H1 (cell line): ENCODE measurements at regions not wholly inside any gene's neighbourhood (a gene's known extent, or its start where the extent isn't known, plus 50 kb on each side); places are given as distances from the start of the nearest gene placed in this dataset.
A peak's percentile ranks its signal among the peaks of the same experiment; 100 is the strongest.

Source experiments
- ATF2 ChIP-seq: IDR thresholded peaks from 2 replicates; pipeline ENCODE4 v1.6.1; 2012; ENCODE audit warnings: low read length, inconsistent platforms
- BCL11A ChIP-seq, 2 experiments: IDR thresholded peaks; one replicate each; pipeline ENCODE4 v1.6.1; 2011; ENCODE audit warnings: low read depth in 2 of 2, low read length in 2 of 2, mild to moderate bottlenecking in 2 of 2
- CBX8 ChIP-seq: fragments of 300-800, 300-1000 bp; sonication (generic); IDR thresholded peaks from 2 replicates; pipeline ENCODE4 v1.7.1; 2016; ENCODE audit warnings: low read depth, low read length, borderline replicate concordance
- CTCF ChIP-seq, 3 experiments: IDR thresholded peaks; 1 replicate in 2 of 3; 2 replicates in 1 of 3; pipeline versions ENCODE4 v1.5.1 to v1.6.1; 2011; ENCODE audit warnings: low read length in 3 of 3, mild to moderate bottlenecking in 3 of 3, inconsistent platforms in 2 of 3, low read depth in 1 of 3, moderate library complexity in 1 of 3; ENCODE audit not compliant: insufficient read depth in 1 of 3; ENCODE audit errors: control extremely low read depth in 1 of 3
- E2F6 ChIP-seq: IDR thresholded peaks from 2 replicates; pipeline ENCODE4 v1.6.1; 2012; ENCODE audit warnings: inconsistent platforms
- EGR1 ChIP-seq: IDR thresholded peaks from 2 replicates; pipeline ENCODE4 v1.6.1; 2011; ENCODE audit warnings: low read depth, low read length, borderline replicate concordance
- GTF2F1 ChIP-seq: IDR thresholded peaks from 2 replicates; pipeline ENCODE4 v1.6.1; 2012; ENCODE audit warnings: low read depth, low read length, improper control_type of control experiment, borderline replicate concordance
- JUND ChIP-seq: IDR thresholded peaks from 2 replicates; pipeline ENCODE4 v1.6.1; 2011; ENCODE audit warnings: mild to moderate bottlenecking, improper control_type of control experiment, low read length
- KDM1A ChIP-seq: fragments of 200-600, 300-600 bp; sonication (generic); IDR thresholded peaks from 2 replicates; pipeline ENCODE4 v1.7.1; 2016; ENCODE audit warnings: mild to moderate bottlenecking, low read length, borderline replicate concordance
- KDM5A ChIP-seq: fragments of 200-600 bp; IDR thresholded peaks from 2 replicates; pipeline ENCODE4 v1.7.1; 2012; ENCODE audit warnings: mild to moderate bottlenecking, low read length, inconsistent platforms, mixed read lengths
- MAFK ChIP-seq: IDR thresholded peaks from 2 replicates; pipeline ENCODE4 v1.6.1; 2012; ENCODE audit warnings: low read depth, mild to moderate bottlenecking, improper control_type of control experiment, low read length
- NRF1 ChIP-seq: IDR thresholded peaks from 2 replicates; pipeline ENCODE4 v1.6.1; 2011; ENCODE audit warnings: mild to moderate bottlenecking, low read depth, low read length, improper control_type of control experiment
- POLR2AphosphoS5 ChIP-seq: IDR thresholded peaks from 2 replicates; pipeline ENCODE4 v1.6.1; 2011; ENCODE audit warnings: low read depth, low read length
- RNF2 ChIP-seq: fragments of 200-900, 300-1000 bp; sonication (generic); IDR thresholded peaks from 2 replicates; pipeline ENCODE4 v1.7.1; 2016; ENCODE audit warnings: borderline replicate concordance, low read depth, mild to moderate bottlenecking, antibody characterized with exemption, low read length; ENCODE audit not compliant: poor library complexity, severe bottlenecking; ENCODE audit errors: missing control alignments
- RXRA ChIP-seq: IDR thresholded peaks from 2 replicates; pipeline ENCODE4 v1.6.1; 2011; ENCODE audit warnings: low read depth, mild to moderate bottlenecking, low read length, moderate library complexity; ENCODE audit not compliant: insufficient read depth
- SP1 ChIP-seq: IDR thresholded peaks from 2 replicates; pipeline ENCODE4 v1.6.1; 2011; ENCODE audit warnings: low read depth, low read length
- SRF ChIP-seq: IDR thresholded peaks from 2 replicates; pipeline ENCODE4 v1.6.1; 2011; ENCODE audit warnings: mild to moderate bottlenecking, low read depth, low read length, moderate library complexity
- SUZ12 ChIP-seq: fragments of 200-600 bp; sonication (generic); IDR thresholded peaks from 2 replicates; pipeline ENCODE4 v1.6.1; 2012; ENCODE audit warnings: mild to moderate bottlenecking, inconsistent platforms, low read length, moderate library complexity, mixed read lengths
- TAF1 ChIP-seq: IDR thresholded peaks from 2 replicates; pipeline ENCODE4 v1.6.1; 2011; ENCODE audit warnings: mild to moderate bottlenecking, low read depth, low read length

GRCh38 chr12:27905285-27906126, 67.0 kb downstream of the PTHLH start (continued):
- TF ChIP-seq ATF2 (no peak; the same call in 1 of the 2 replicates), SP1 (peak; percentile 59), NRF1 (no peak), JUND (peak; percentile 87), E2F6 (0 out of 2 replicates have a peak, but pooled peaks have one; percentile 7), KDM1A (no peak), BCL11A (IDR thresholded peaks at IDR 0.05; ENCODE audit: low read depth in 2 of 2, low read length in 2 of 2) (no peak), RNF2 (no peak), TAF1 (no peak), SUZ12 (no peak), CBX8 (no peak), POLR2AphosphoS5 (no peak), CTCF (IDR thresholded peaks at IDR 0.05; ENCODE audit: control extremely low read depth in 1 of 3, insufficient read depth in 1 of 3, low read depth in 1 of 3, low read length in 3 of 3) (no peak), KDM5A (no peak), GTF2F1 (no peak), EGR1 (no peak), SRF (peak; percentile 27; the same call in 1 of the 2 replicates), MAFK (peak; percentile 18; the same call in 1 of the 2 replicates), RXRA (no peak)
